ENCODE measurements at regions not wholly inside any gene's neighbourhood (a gene's known extent, or its start where the extent isn't known, plus 50 kb on each side); places are given as distances from the start of the nearest gene placed in this dataset.
"Not testable (repeated sequence)": the region's sequence is repeated elsewhere in the genome, so short reads cannot be mapped to it uniquely, and the experiment has no call there.

- peak; percentile 38 for DNase-seq (ENCODE audit: low read depth)
Measured at GRCh38 chr1:184854496-184855140, 100.0 kb upstream of the EDEM3 start.

- no peak for DNase-seq (ENCODE audit: low read depth)
Measured at GRCh38 chr1:184854036-184854435, 99.4 kb upstream of the EDEM3 start.

GRCh38 chr1:184851822-184852746, 97.4 kb upstream of the EDEM3 start:
- no peak for DNase-seq (ENCODE audit: low read depth)

GRCh38 chr1:184843732-184844495, 89.3 kb upstream of the EDEM3 start:
- no peak for DNase-seq (ENCODE audit: low read depth)

GRCh38 chr1:184840596-184840995, 85.9 kb upstream of the EDEM3 start:
- DNase-seq (ENCODE audit: low read depth), result no peak

- peak; percentile 93 for DNase-seq (ENCODE audit: low read depth)
Measured at GRCh38 chr1:184838504-184838951, 83.9 kb upstream of the EDEM3 start.

- DNase-seq (ENCODE audit: low read depth), result no peak
Measured at GRCh38 chr1:184836934-184837895, 82.6 kb upstream of the EDEM3 start.

- no peak for DNase-seq (ENCODE audit: low read depth)
Measured at GRCh38 chr1:184836141-184836540, 81.5 kb upstream of the EDEM3 start.

GRCh38 chr1:184833994-184834393, 79.3 kb upstream of the EDEM3 start:
- not testable (repeated sequence) for DNase-seq (ENCODE audit: low read depth)

GRCh38 chr1:184832517-184832916, 77.9 kb upstream of the EDEM3 start:
- DNase-seq (ENCODE audit: low read depth), result no peak

- DNase-seq (ENCODE audit: low read depth), result not testable (repeated sequence)
Measured at GRCh38 chr1:184829496-184829895, 74.8 kb upstream of the EDEM3 start.

GRCh38 chr1:184828369-184828717, 73.7 kb upstream of the EDEM3 start:
- DNase-seq (ENCODE audit: low read depth), result no peak

- DNase-seq (ENCODE audit: low read depth), result peak; percentile 80
Measured at GRCh38 chr1:184827600-184828368, 73.1 kb upstream of the EDEM3 start.

- no peak for DNase-seq (ENCODE audit: low read depth)
Measured at GRCh38 chr1:184826001-184826400, 71.3 kb upstream of the EDEM3 start.

GRCh38 chr1:184825571-184825970, 70.9 kb upstream of the EDEM3 start:
- DNase-seq (ENCODE audit: low read depth), result no peak

- no peak for DNase-seq (ENCODE audit: low read depth)
Measured at GRCh38 chr1:184824691-184825323, 70.1 kb upstream of the EDEM3 start.

- DNase-seq (ENCODE audit: low read depth), result no peak
Measured at GRCh38 chr1:184823080-184823479, 68.4 kb upstream of the EDEM3 start.

- DNase-seq (ENCODE audit: low read depth), result no peak
Measured at GRCh38 chr1:184822267-184822666, 67.6 kb upstream of the EDEM3 start.

- DNase-seq (ENCODE audit: low read depth), result no peak
Measured at GRCh38 chr1:184821658-184822057, 67.0 kb upstream of the EDEM3 start.

GRCh38 chr1:184820956-184821355, 66.3 kb upstream of the EDEM3 start:
- DNase-seq (ENCODE audit: low read depth), result no peak

All from ELR (cell line).